ENCODE measurements at regions not wholly inside any gene's neighbourhood (a gene's known extent, or its start where the extent isn't known, plus 50 kb on each side); places are given as distances from the start of the nearest gene placed in this dataset.
"Not testable (repeated sequence)": the region's sequence is repeated elsewhere in the genome, so short reads cannot be mapped to it uniquely, and the experiment has no call there.

GRCh38 chr7:73918926-73919693 lies 58.2 kb downstream of the TMEM270 start:
- peak; percentile 13 for DNase-seq (ENCODE audit: low spot score)

GRCh38 chr7:73919694-73920375 lies 58.9 kb downstream of the TMEM270 start:
- peak; percentile 38 for DNase-seq (ENCODE audit: low spot score)

GRCh38 chr7:73920406-73921134 lies 59.6 kb downstream of the TMEM270 start:
- peak; percentile 33 for DNase-seq (ENCODE audit: low spot score)

GRCh38 chr7:73921623-73922528 lies 60.9 kb downstream of the TMEM270 start:
- DNase-seq (ENCODE audit: low spot score): peak; percentile 15

- DNase-seq (ENCODE audit: low spot score): not testable (repeated sequence)
Observed at GRCh38 chr7:73928644-73929043, 67.7 kb downstream of the TMEM270 start.

- no peak for DNase-seq (ENCODE audit: low spot score)
Observed at GRCh38 chr7:73931502-73931901, 70.5 kb downstream of the TMEM270 start.

GRCh38 chr7:73932364-73932763 lies 71.4 kb downstream of the TMEM270 start:
- DNase-seq (ENCODE audit: low spot score): no peak

- no peak for DNase-seq (ENCODE audit: low spot score)
Observed at GRCh38 chr7:73933091-73933490, 72.1 kb downstream of the TMEM270 start.

GRCh38 chr7:73936967-73937366 lies 76.0 kb downstream of the TMEM270 start:
- DNase-seq (ENCODE audit: low spot score): no peak

GRCh38 chr7:73937650-73938049 lies 76.7 kb downstream of the TMEM270 start:
- not testable (repeated sequence) for DNase-seq (ENCODE audit: low spot score)

- no peak for DNase-seq (ENCODE audit: low spot score)
Observed at GRCh38 chr7:73939528-73939927, 78.6 kb downstream of the TMEM270 start.

- no peak for DNase-seq (ENCODE audit: low spot score)
Observed at GRCh38 chr7:73940701-73941238, 79.8 kb downstream of the TMEM270 start.

- peak; percentile 63 for DNase-seq (ENCODE audit: low spot score)
Observed at GRCh38 chr7:73941836-73942551, 81.0 kb downstream of the TMEM270 start.

GRCh38 chr7:73945022-73945421 lies 83.0 kb upstream of the ELN start:
- no peak for DNase-seq (ENCODE audit: low spot score)

GRCh38 chr7:73948287-73948686 lies 79.7 kb upstream of the ELN start:
- no peak for DNase-seq (ENCODE audit: low spot score)

- no peak for DNase-seq (ENCODE audit: low spot score)
Observed at GRCh38 chr7:73952266-73952665, 75.7 kb upstream of the ELN start.

- no peak for DNase-seq (ENCODE audit: low spot score)
Observed at GRCh38 chr7:73954181-73954580, 73.8 kb upstream of the ELN start.

GRCh38 chr7:73954861-73955260 lies 73.1 kb upstream of the ELN start:
- DNase-seq (ENCODE audit: low spot score): no peak

GRCh38 chr7:73960548-73960947 lies 67.4 kb upstream of the ELN start:
- DNase-seq (ENCODE audit: low spot score): no peak

- DNase-seq (ENCODE audit: low spot score): not testable (repeated sequence)
Observed at GRCh38 chr7:73961991-73962390, 66.0 kb upstream of the ELN start.

Measured in AG20443 (cell line).